ENCODE measurements at regions not wholly inside any gene's neighbourhood (a gene's known extent, or its start where the extent isn't known, plus 50 kb on each side); places are given as distances from the start of the nearest gene placed in this dataset.

- TF ChIP-seq TRIM28 (IDR thresholded peaks at IDR 0.05; ENCODE audit: borderline replicate concordance, low read length) = no peak
- TF ChIP-seq ZSCAN4 (tag by site-specific recombination; IDR thresholded peaks at IDR 0.05) = no peak
- no peak for TF ChIP-seq YY1 (tag by site-specific recombination; IDR thresholded peaks at IDR 0.05)
- no peak for TF ChIP-seq PRDM4 (tag by site-specific recombination; IDR thresholded peaks at IDR 0.05)
- TF ChIP-seq ZNF311 (tag by site-specific recombination; IDR thresholded peaks at IDR 0.05; ENCODE audit: borderline replicate concordance) = no peak
- no peak for TF ChIP-seq SP7 (tag by site-specific recombination; IDR thresholded peaks at IDR 0.05)
- TF ChIP-seq ZNF561 (tag by site-specific recombination; IDR thresholded peaks at IDR 0.05; ENCODE audit: borderline replicate concordance) = no peak
- no peak for TF ChIP-seq CTCF (tag by site-specific recombination; IDR thresholded peaks at IDR 0.05)
- no peak for TF ChIP-seq ZFHX2 (tag by site-specific recombination; conservative IDR thresholded peaks at IDR 0.05)
- no peak for TF ChIP-seq ZNF558 (tag by site-specific recombination; IDR thresholded peaks at IDR 0.05)
- no peak for TF ChIP-seq ZNF843 (tag by site-specific recombination; IDR thresholded peaks at IDR 0.05)
- TF ChIP-seq ZNF354C (tag by site-specific recombination; IDR thresholded peaks at IDR 0.05; ENCODE audit: borderline replicate concordance, low read depth) = no peak
- no peak for TF ChIP-seq REST (tag by site-specific recombination; IDR thresholded peaks at IDR 0.05)
Measured at GRCh38 chr16:8023326-8023725, 567.0 kb downstream of the TMEM114 start.
